ENCODE measurements at regions not wholly inside any gene's neighbourhood (a gene's known extent, or its start where the extent isn't known, plus 50 kb on each side); places are given as distances from the start of the nearest gene placed in this dataset.

DNA sequence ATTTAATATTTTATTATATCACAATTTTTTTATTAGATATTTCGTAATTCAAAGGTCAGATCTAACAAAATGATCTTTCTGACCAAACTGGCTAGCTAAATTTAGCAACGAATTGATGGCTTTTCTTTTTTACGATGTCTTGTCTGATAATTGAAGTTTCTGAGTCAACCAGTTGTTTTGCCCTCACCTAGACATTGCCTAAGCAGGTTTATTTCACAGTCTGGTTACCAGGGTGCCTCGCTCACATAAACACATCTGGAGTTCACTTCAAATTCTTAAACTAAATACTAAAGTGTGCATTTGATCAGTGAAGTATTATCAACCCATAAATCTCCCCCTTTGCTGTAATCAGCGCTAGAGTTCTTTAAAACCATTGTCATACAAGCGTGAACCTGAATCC lies 448.3 kb downstream of the TLE4 start:
- H3K4me3 ChIP-seq (replicated peaks in 1 of 3; ENCODE audit: insufficient read depth in 1 of 3, low read depth in 2 of 3, low read length in 3 of 3), result no peak overlapping the region
- H3K9me3 ChIP-seq (ENCODE audit: low read length), result peaks cover 25% of the 10 kb centered on the region; the same call in 1 of the 2 replicates
- in situ Hi-C loops (cut with HindIII; ENCODE audit: extremely low pct_ligation_motif_present, low pct_unique_long_range_greater_than_20kb), result no loop called here
- H4K20me1 ChIP-seq (ENCODE audit: insufficient read depth, low read length), result no peaks in the 10 kb centered on the region
- H3K79me2 ChIP-seq (ENCODE audit: insufficient read depth, low read length), result no peaks in the 10 kb centered on the region
- H3K4me2 ChIP-seq (ENCODE audit: low read depth, low read length), result no peak overlapping the region
- DNase-seq (ENCODE audit: low spot score) (no peak), ATAC-seq (no peak), FAIRE-seq (no peak)
- ChIA-PET POLR2A (no interaction called here), CTCF (ENCODE audit: low intra/inter-chr PET ratio, low total read pairs) (no interaction called here)
- no peaks in the 10 kb centered on the region for H3K36me3 ChIP-seq (replicated peaks in 1 of 2; ENCODE audit: control insufficient read depth in 1 of 2, insufficient read depth in 2 of 2, low read length in 2 of 2)
- no peak overlapping the region for H3K27ac ChIP-seq (ENCODE audit: extremely low read length, insufficient read depth, low read length)
- WGBS (ENCODE audit: low lambda C conversion rate), result 8% methylated on average over 6 of the region's 6 CpGs
- no peak for TF ChIP-seq HHEX (CRISPR knock-in tag; IDR thresholded peaks at IDR 0.05)
- no peak for TF ChIP-seq ZNF33B (CRISPR knock-in tag; IDR thresholded peaks at IDR 0.05)
- TF ChIP-seq, protein P1, sequence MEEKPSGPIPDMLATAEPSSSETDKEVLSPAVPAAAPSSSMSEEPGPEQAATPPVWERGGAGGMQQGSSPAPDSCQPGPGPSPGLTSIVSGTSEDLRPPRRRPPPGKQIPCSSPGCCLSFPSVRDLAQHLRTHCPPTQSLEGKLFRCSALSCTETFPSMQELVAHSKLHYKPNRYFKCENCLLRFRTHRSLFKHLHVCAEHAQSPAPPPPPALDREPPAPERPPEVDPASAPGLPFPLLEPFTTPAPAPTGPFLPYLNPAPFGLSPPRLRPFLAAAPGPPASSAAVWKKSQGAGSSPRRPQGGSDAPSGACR (CRISPR knock-in tag; IDR thresholded peaks at IDR 0.05), result no peak
- TF ChIP-seq YEATS2 (CRISPR knock-in tag; IDR thresholded peaks at IDR 0.05; ENCODE audit: borderline replicate concordance), result no peak
- TF ChIP-seq, protein P2, sequence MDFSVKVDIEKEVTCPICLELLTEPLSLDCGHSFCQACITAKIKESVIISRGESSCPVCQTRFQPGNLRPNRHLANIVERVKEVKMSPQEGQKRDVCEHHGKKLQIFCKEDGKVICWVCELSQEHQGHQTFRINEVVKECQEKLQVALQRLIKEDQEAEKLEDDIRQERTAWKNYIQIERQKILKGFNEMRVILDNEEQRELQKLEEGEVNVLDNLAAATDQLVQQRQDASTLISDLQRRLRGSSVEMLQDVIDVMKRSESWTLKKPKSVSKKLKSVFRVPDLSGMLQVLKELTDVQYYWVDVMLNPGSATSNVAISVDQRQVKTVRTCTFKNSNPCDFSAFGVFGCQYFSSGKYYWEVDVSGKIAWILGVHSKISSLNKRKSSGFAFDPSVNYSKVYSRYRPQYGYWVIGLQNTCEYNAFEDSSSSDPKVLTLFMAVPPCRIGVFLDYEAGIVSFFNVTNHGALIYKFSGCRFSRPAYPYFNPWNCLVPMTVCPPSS (IDR thresholded peaks at IDR 0.05), result no peak
- TF ChIP-seq, protein P3, sequence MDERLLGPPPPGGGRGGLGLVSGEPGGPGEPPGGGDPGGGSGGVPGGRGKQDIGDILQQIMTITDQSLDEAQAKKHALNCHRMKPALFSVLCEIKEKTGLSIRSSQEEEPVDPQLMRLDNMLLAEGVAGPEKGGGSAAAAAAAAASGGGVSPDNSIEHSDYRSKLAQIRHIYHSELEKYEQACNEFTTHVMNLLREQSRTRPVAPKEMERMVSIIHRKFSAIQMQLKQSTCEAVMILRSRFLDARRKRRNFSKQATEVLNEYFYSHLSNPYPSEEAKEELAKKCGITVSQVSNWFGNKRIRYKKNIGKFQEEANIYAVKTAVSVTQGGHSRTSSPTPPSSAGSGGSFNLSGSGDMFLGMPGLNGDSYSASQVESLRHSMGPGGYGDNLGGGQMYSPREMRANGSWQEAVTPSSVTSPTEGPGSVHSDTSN (CRISPR knock-in tag; IDR thresholded peaks at IDR 0.05), result no peak
- TF ChIP-seq FOXJ3 (CRISPR knock-in tag; IDR thresholded peaks at IDR 0.05; ENCODE audit: borderline replicate concordance), result no peak
- TF ChIP-seq SRF (IDR thresholded peaks at IDR 0.05; ENCODE audit: low read depth, low read length), result no peak
- TF ChIP-seq ZNF7 (CRISPR knock-in tag; IDR thresholded peaks at IDR 0.05), result no peak
- TF ChIP-seq, protein P4, sequence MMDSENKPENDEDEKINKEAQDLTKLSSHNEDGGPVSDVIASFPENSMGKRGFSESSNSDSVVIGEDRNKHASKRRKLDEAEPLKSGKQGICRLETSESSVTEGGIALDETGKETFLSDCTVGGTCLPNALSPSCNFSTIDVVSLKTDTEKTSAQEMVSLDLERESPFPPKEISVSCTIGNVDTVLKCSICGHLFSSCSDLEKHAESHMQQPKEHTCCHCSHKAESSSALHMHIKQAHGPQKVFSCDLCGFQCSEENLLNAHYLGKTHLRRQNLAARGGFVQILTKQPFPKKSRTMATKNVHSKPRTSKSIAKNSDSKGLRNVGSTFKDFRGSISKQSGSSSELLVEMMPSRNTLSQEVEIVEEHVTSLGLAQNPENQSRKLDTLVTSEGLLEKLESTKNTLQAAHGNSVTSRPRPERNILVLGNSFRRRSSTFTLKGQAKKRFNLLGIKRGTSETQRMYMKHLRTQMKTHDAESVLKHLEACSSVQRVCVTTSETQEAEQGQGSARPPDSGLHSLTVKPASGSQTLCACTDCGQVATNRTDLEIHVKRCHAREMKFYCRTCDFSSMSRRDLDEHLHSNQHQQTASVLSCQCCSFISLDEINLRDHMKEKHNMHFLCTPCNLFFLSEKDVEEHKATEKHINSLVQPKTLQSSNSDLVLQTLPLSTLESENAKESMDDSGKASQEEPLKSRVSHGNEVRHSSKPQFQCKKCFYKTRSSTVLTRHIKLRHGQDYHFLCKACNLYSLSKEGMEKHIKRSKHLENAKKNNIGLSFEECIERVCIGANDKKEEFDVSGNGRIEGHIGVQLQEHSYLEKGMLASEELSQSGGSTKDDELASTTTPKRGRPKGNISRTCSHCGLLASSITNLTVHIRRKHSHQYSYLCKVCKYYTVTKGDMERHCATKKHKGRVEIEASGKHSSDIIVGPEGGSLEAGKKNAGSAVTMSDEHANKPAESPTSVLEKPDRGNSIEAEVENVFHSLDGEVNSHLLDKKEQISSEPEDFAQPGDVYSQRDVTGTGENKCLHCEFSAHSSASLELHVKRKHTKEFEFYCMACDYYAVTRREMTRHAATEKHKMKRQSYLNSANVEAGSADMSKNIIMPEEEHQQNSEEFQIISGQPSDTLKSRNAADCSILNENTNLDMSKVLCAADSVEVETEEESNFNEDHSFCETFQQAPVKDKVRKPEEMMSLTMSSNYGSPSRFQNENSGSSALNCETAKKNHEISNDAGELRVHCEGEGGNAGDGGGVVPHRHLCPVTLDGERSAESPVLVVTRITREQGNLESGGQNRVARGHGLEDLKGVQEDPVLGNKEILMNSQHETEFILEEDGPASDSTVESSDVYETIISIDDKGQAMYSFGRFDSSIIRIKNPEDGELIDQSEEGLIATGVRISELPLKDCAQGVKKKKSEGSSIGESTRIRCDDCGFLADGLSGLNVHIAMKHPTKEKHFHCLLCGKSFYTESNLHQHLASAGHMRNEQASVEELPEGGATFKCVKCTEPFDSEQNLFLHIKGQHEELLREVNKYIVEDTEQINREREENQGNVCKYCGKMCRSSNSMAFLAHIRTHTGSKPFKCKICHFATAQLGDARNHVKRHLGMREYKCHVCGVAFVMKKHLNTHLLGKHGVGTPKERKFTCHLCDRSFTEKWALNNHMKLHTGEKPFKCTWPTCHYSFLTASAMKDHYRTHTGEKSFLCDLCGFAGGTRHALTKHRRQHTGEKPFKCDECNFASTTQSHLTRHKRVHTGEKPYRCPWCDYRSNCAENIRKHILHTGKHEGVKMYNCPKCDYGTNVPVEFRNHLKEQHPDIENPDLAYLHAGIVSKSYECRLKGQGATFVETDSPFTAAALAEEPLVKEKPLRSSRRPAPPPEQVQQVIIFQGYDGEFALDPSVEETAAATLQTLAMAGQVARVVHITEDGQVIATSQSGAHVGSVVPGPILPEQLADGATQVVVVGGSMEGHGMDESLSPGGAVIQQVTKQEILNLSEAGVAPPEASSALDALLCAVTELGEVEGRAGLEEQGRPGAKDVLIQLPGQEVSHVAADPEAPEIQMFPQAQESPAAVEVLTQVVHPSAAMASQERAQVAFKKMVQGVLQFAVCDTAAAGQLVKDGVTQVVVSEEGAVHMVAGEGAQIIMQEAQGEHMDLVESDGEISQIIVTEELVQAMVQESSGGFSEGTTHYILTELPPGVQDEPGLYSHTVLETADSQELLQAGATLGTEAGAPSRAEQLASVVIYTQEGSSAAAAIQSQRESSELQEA (CRISPR knock-in tag; IDR thresholded peaks at IDR 0.05; ENCODE audit: not compliant biosample characterization), result no peak
- TF ChIP-seq KLF16 (CRISPR knock-in tag; IDR thresholded peaks at IDR 0.05), result no peak
- TF ChIP-seq ZNF354B (CRISPR knock-in tag; IDR thresholded peaks at IDR 0.05), result no peak
- no peak for TF ChIP-seq ZFP62 (CRISPR knock-in tag; IDR thresholded peaks at IDR 0.05)
- no peak overlapping the region for H3K9ac ChIP-seq (ENCODE audit: insufficient read depth, low read depth, low read length)
- no peaks in the 10 kb centered on the region for H3K4me1 ChIP-seq (ENCODE audit: insufficient read depth, low read length)
- BruUV-seq (replicated peaks), result no TSS peak
- H2AFZ ChIP-seq (ENCODE audit: low read length), result no peak overlapping the region
- intact Hi-C loops (cut with micrococcal nuclease; ENCODE audit: unreplicated experiment), result no loop called here
- H3K27me3 ChIP-seq (ENCODE audit: control insufficient read depth in 1 of 2, insufficient read depth in 2 of 2, low read length in 2 of 2), result no peaks in the 10 kb centered on the region
